HEK293 (cell line): ENCODE measurements at regions not wholly inside any gene's neighbourhood (a gene's known extent, or its start where the extent isn't known, plus 50 kb on each side); places are given as distances from the start of the nearest gene placed in this dataset.

ENCODE experiments used
- CTCF ChIA-PET: fragments of 350-600 bp; formaldehyde crosslinking; extraction: SDS; loops from one replicate; lab custom pipeline; 2021; ENCODE audit warnings: antibody characterized with exemption; lab: Yijun Ruan, JAX
- POLR2A ChIA-PET: fragments of 300-600 bp; formaldehyde crosslinking; extraction: SDS; loops from one replicate; lab custom pipeline; 2020; ENCODE audit warnings: antibody characterized with exemption, inconsistent platforms; lab: Yijun Ruan, JAX
- H3K27ac ChIP-seq: fragments of 200-500 bp; sonication (Bioruptor generic); 2 replicates; pipeline ENCODE4 v1.5.1; 2014; ENCODE audit warnings: low read depth, low read length, control low read depth, inconsistent platforms; ENCODE audit errors: extremely low read depth
- H3K36me3 ChIP-seq, 2 experiments: fragments of 200-500 bp in 1 of 2; sonication (Bioruptor generic) in 1 of 2; 1 replicate in 1 of 2; 2 replicates in 1 of 2; pipeline ENCODE4 v1.5.1; 2014 to 2017; ENCODE audit warnings: inconsistent platforms in 2 of 2, low read length in 2 of 2; ENCODE audit not compliant: control insufficient read depth in 2 of 2, insufficient read depth in 1 of 2
- H3K4me1 ChIP-seq: fragments of 200-500 bp; sonication (Bioruptor generic); 2 replicates; pipeline ENCODE4 v1.5.1; 2014; ENCODE audit warnings: mild to moderate bottlenecking, low read length, inconsistent platforms; ENCODE audit not compliant: control insufficient read depth, insufficient read depth
- H3K4me3 ChIP-seq: 2 replicates; pipeline ENCODE4 v1.5.1; 2011; ENCODE audit warnings: low read depth, mild to moderate bottlenecking, control low read depth, low read length, moderate library complexity
- H3K9me3 ChIP-seq: fragments of 200-500 bp; sonication (Bioruptor generic); 2 replicates; pipeline ENCODE4 v1.5.1; 2014; ENCODE audit warnings: low read depth, low read length, inconsistent platforms; ENCODE audit not compliant: control insufficient read depth, insufficient read depth
- BCL11A ChIP-seq: fragments of 450-650 bp; formaldehyde crosslinking; IDR thresholded peaks from 2 replicates; pipeline ENCODE4 v1.5.1; 2016; ENCODE audit warnings: low read depth, missing biosample characterization, missing genetic modification characterization
- GFI1B ChIP-seq: fragments of 450-650 bp; formaldehyde crosslinking; IDR thresholded peaks from 2 replicates; pipeline ENCODE4 v1.5.1; 2016; ENCODE audit warnings: missing biosample characterization, missing genetic modification characterization
- GLI4 ChIP-seq: fragments of 450-650 bp; formaldehyde crosslinking; IDR thresholded peaks from 2 replicates; pipeline ENCODE4 v1.5.1; 2016; ENCODE audit warnings: missing biosample characterization, missing genetic modification characterization
- HOXC10 ChIP-seq: sonication (generic); formaldehyde crosslinking; IDR thresholded peaks from 2 replicates; pipeline ENCODE4 v1.8.1; 2023; ENCODE audit warnings: mild to moderate bottlenecking, missing genetic modification reagents
- RBAK ChIP-seq: fragments of 450-650 bp; formaldehyde crosslinking; IDR thresholded peaks from 2 replicates; pipeline ENCODE4 v1.5.1; 2016; ENCODE audit warnings: missing biosample characterization, missing genetic modification characterization
- TCF7L2 ChIP-seq: IDR thresholded peaks from 2 replicates; pipeline ENCODE4 v1.6.1; 2011; ENCODE audit warnings: low read depth, mild to moderate bottlenecking, inconsistent platforms, low read length, moderate library complexity, borderline replicate concordance
- YY2 ChIP-seq: fragments of 450-650 bp; formaldehyde crosslinking; IDR thresholded peaks from 2 replicates; pipeline ENCODE4 v1.5.1; 2016; ENCODE audit warnings: missing biosample characterization, missing genetic modification characterization
- ZIC2 ChIP-seq: fragments of 450-650 bp; formaldehyde crosslinking; IDR thresholded peaks from 2 replicates; pipeline ENCODE4 v1.5.1; 2016; ENCODE audit warnings: missing biosample characterization, missing genetic modification characterization
- ZNF112 ChIP-seq: fragments of 450-650 bp; formaldehyde crosslinking; IDR thresholded peaks from 2 replicates; pipeline ENCODE4 v1.5.0; 2017; ENCODE audit warnings: missing biosample characterization, missing genetic modification characterization
- ZNF114 ChIP-seq: fragments of 450-650 bp; formaldehyde crosslinking; IDR thresholded peaks from 2 replicates; pipeline ENCODE4 v1.5.0; 2017; ENCODE audit warnings: missing biosample characterization, missing genetic modification characterization
- ZNF140 ChIP-seq: fragments of 450-650 bp; formaldehyde crosslinking; IDR thresholded peaks from 2 replicates; pipeline ENCODE4 v1.5.1; 2016; ENCODE audit warnings: missing biosample characterization, missing genetic modification characterization
- ZNF211 ChIP-seq: fragments of 450-650 bp; formaldehyde crosslinking; IDR thresholded peaks from 2 replicates; pipeline ENCODE4 v1.5.1; 2016; ENCODE audit warnings: low read depth, missing biosample characterization, missing genetic modification characterization
- ZNF214 ChIP-seq: fragments of 450-650 bp; formaldehyde crosslinking; IDR thresholded peaks from 2 replicates; pipeline ENCODE4 v1.5.1; 2017; ENCODE audit warnings: missing biosample characterization, mild to moderate bottlenecking, missing genetic modification characterization, borderline replicate concordance
- ZNF335 ChIP-seq: fragments of 450-650 bp; formaldehyde crosslinking; conservative IDR thresholded peaks from 2 replicates; pipeline ENCODE4 v1.5.1; 2016; ENCODE audit warnings: missing biosample characterization, missing genetic modification characterization
- ZNF366 ChIP-seq: fragments of 450-650 bp; formaldehyde crosslinking; conservative IDR thresholded peaks from 2 replicates; pipeline ENCODE4 v1.5.1; 2016; ENCODE audit warnings: missing biosample characterization, missing genetic modification characterization
- ZNF394 ChIP-seq: fragments of 450-650 bp; formaldehyde crosslinking; IDR thresholded peaks from 2 replicates; pipeline ENCODE4 v1.5.1; 2016; ENCODE audit warnings: missing biosample characterization, missing genetic modification characterization, mild to moderate bottlenecking, moderate library complexity, borderline replicate concordance
- ZNF514 ChIP-seq: fragments of 450-650 bp; formaldehyde crosslinking; IDR thresholded peaks from 2 replicates; pipeline ENCODE4 v1.5.1; 2016; ENCODE audit warnings: missing biosample characterization, missing genetic modification characterization
- ZNF596 ChIP-seq: fragments of 450-650 bp; IDR thresholded peaks from 2 replicates; pipeline ENCODE4 v1.5.0; 2018; ENCODE audit warnings: missing biosample characterization, mild to moderate bottlenecking, missing genetic modification characterization, moderate library complexity
- ZNF654 ChIP-seq: fragments of 450-650 bp; formaldehyde crosslinking; IDR thresholded peaks from 2 replicates; pipeline ENCODE4 v1.5.1; 2016; ENCODE audit warnings: low read depth, missing biosample characterization, missing genetic modification characterization
- ZNF664 ChIP-seq: fragments of 450-650 bp; formaldehyde crosslinking; IDR thresholded peaks from 2 replicates; pipeline ENCODE4 v1.5.1; 2016; ENCODE audit warnings: missing biosample characterization, missing genetic modification characterization
- ZNF843 ChIP-seq: fragments of 450-650 bp; formaldehyde crosslinking; IDR thresholded peaks from 2 replicates; pipeline ENCODE4 v1.5.1; 2016; ENCODE audit warnings: missing biosample characterization, missing genetic modification characterization
- TF ChIP-seq, protein P1 (sequence below): fragments of 450-650 bp; formaldehyde crosslinking; IDR thresholded peaks from 2 replicates; pipeline ENCODE4 v1.5.1; 2016; ENCODE audit warnings: missing biosample characterization, missing genetic modification characterization
- TF ChIP-seq, protein P2 (sequence below): fragments of 450-650 bp; formaldehyde crosslinking; optimal IDR thresholded peaks from 2 replicates; pipeline ENCODE3; 2016; ENCODE audit warnings: missing biosample characterization, mild to moderate bottlenecking, missing genetic modification characterization
- TF ChIP-seq, protein P3 (sequence below): fragments of 450-650 bp; formaldehyde crosslinking; IDR thresholded peaks from 2 replicates; pipeline ENCODE4 v1.5.1; 2016; ENCODE audit warnings: missing biosample characterization, missing genetic modification characterization

DNA sequence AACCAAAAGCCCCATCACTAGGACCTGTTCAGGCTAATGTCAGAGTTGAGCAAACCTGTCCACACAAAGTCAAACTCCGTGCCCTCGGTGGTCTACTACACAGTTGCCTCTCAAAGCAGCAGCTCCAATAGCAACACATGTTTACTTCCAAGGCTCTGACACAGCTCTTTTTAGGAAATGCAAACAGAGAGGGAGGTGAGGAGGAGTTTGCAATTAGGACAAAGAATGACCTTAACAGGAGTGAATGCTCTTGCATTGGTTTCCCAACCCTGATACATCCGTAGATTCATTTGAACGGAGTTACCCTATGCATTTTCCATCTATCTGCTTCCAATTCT, 64.8 kb upstream of the GOLGA8B start:
- no peak for TF ChIP-seq ZNF394 (tag by site-specific recombination)
- TF ChIP-seq, protein P1, sequence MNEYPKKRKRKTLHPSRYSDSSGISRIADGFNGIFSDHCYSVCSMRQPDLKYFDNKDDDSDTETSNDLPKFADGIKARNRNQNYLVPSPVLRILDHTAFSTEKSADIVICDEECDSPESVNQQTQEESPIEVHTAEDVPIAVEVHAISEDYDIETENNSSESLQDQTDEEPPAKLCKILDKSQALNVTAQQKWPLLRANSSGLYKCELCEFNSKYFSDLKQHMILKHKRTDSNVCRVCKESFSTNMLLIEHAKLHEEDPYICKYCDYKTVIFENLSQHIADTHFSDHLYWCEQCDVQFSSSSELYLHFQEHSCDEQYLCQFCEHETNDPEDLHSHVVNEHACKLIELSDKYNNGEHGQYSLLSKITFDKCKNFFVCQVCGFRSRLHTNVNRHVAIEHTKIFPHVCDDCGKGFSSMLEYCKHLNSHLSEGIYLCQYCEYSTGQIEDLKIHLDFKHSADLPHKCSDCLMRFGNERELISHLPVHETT (tag by site-specific recombination), result no peak
- no peak for TF ChIP-seq ZNF140
- TF ChIP-seq HOXC10 (CRISPR knock-in tag), result no peak
- TF ChIP-seq BCL11A (tag by site-specific recombination), result no peak
- no peak for TF ChIP-seq ZNF843 (tag by site-specific recombination)
- no peak for TF ChIP-seq RBAK (tag by site-specific recombination)
- Histone ChIP-seq H3K27ac (no peak overlapping the region), H3K36me3 (no peaks in the 10 kb centered on the region), H3K4me1 (no peaks in the 10 kb centered on the region), H3K9me3 (no peaks in the 10 kb centered on the region), H3K4me3 (no peak overlapping the region)
- POLR2A ChIA-PET, result no interaction called here
- CTCF ChIA-PET, result no interaction called here

DNA sequence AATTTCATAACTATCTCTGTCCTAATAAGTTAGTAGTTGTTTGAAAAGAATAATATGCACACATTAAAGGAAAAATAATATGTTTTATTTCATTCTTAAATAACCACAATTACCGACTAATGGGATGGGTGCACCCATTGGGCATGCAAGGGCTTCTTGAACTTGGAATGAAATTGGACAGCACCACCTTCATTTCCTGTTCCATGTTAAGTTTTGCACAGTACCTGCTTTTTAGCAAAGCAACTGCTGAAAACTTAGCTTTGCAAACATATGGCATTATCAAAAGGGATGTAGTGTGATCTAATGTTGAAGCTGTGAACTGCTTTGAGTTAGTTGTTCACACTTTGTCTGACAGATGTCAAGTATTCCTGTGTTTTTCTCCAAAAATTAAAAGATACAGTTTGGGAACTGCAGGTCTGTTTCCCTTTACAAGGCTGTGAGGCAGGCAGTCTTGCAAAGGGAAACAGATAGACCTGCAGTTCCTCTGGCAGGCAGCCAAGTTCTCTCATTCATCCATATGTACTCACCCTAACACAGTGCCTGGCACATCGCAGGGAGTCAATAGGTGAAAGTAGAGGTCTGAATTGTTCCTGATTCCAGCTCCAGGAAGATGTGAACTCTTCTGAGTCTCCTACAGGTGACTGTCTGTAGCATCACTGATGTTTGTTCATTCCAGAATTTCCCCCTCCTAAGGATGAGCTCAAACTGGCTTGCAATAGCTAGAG, 64.3 kb upstream of the GOLGA8B start:
- POLR2A ChIA-PET, result no interaction called here
- H3K9me3 ChIP-seq, result no peaks in the 10 kb centered on the region
- no peaks in the 10 kb centered on the region for H3K4me1 ChIP-seq
- no peak overlapping the region for H3K27ac ChIP-seq
- CTCF ChIA-PET, result interaction anchor here (1.3 kb wide), 1 partner anchor 9 kb away, joined by 4 read pairs; no protein-coding TSS in a partner anchor
- H3K36me3 ChIP-seq, result no peaks in the 10 kb centered on the region
- TF ChIP-seq YY2 (no peak), GFI1B (tag by site-specific recombination) (no peak), ZNF214 (tag by site-specific recombination) (no peak), ZIC2 (tag by site-specific recombination) (no peak), ZNF114 (tag by site-specific recombination) (no peak), ZNF654 (no peak), TCF7L2 (no peak), BCL11A (tag by site-specific recombination) (no peak), ZNF664 (tag by site-specific recombination) (no peak), GLI4 (tag by site-specific recombination) (no peak), ZNF514 (tag by site-specific recombination) (no peak), ZNF112 (tag by site-specific recombination) (no peak), ZNF335 (no peak), ZNF211 (tag by site-specific recombination) (no peak), ZNF366 (tag by site-specific recombination) (no peak), ZNF596 (tag by site-specific recombination) (no peak)
- TF ChIP-seq, protein P2, sequence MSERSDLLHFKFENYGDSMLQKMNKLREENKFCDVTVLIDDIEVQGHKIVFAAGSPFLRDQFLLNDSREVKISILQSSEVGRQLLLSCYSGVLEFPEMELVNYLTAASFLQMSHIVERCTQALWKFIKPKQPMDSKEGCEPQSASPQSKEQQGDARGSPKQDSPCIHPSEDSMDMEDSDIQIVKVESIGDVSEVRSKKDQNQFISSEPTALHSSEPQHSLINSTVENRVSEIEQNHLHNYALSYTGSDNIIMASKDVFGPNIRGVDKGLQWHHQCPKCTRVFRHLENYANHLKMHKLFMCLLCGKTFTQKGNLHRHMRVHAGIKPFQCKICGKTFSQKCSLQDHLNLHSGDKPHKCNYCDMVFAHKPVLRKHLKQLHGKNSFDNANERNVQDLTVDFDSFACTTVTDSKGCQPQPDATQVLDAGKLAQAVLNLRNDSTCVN (tag by site-specific recombination), result no peak
- TF ChIP-seq, protein P3, sequence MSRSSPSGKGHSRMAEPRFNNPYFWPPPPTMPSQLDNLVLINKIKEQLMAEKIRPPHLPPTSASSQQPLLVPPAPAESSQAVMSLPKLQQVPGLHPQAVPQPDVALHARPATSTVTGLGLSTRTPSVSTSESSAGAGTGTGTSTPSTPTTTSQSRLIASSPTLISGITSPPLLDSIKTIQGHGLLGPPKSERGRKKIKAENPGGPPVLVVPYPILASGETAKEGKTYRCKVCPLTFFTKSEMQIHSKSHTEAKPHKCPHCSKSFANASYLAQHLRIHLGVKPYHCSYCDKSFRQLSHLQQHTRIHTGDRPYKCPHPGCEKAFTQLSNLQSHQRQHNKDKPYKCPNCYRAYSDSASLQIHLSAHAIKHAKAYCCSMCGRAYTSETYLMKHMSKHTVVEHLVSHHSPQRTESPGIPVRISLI (tag by site-specific recombination), result no peak
- H3K4me3 ChIP-seq, result no peak overlapping the region
